SK-N-SH (cell line): ENCODE measurements at regions not wholly inside any gene's neighbourhood (a gene's known extent, or its start where the extent isn't known, plus 50 kb on each side); places are given as distances from the start of the nearest gene placed in this dataset.

Experiments used
- CTCF ChIP-seq: fragments of 200-600 bp; sonication (generic); IDR thresholded peaks from 2 replicates; pipeline ENCODE4 v1.6.1; 2017; ENCODE audit warnings: antibody characterized with exemption, mild to moderate bottlenecking, moderate library complexity
- ELF1 ChIP-seq: IDR thresholded peaks from 2 replicates; pipeline ENCODE4 v1.4.0; 2012
- RFX5 ChIP-seq: IDR thresholded peaks from 2 replicates; pipeline ENCODE4 v1.6.1; 2012; ENCODE audit warnings: mild to moderate bottlenecking, improper control_type of control experiment, low read length
- TAF1 ChIP-seq: IDR thresholded peaks from 2 replicates; pipeline ENCODE4 v1.6.1; 2012; ENCODE audit warnings: low read depth, mild to moderate bottlenecking, low read length, moderate library complexity, borderline replicate concordance

- TF ChIP-seq TAF1 (no peak), CTCF (no peak), ELF1 (no peak), RFX5 (no peak)
Observed at GRCh38 chrX:10828036-10828435, 207.7 kb upstream of the MID1 start.
